Left ventricle myocardium inferior (tissue), 1 donor: ENCODE measurements at regions not wholly inside any gene's neighbourhood (a gene's known extent, or its start where the extent isn't known, plus 50 kb on each side); places are given as distances from the start of the nearest gene placed in this dataset.

Source experiments
- DNase-seq: peaks from one replicate; pipeline ENCODE4 v3.0.0-alpha.2; 2020
- H3K27ac ChIP-seq: fragments of 200-600 bp; replicated peaks from 2 replicates; pipeline ENCODE4 v1.8.0; 2021
- H3K27me3 ChIP-seq: fragments of 200-600 bp; 2 replicates; pipeline ENCODE4 v1.8.0; 2021; ENCODE audit warnings: low read depth
- H3K36me3 ChIP-seq: fragments of 200-600 bp; 2 replicates; pipeline ENCODE4 v1.8.0; 2021
- H3K4me1 ChIP-seq: fragments of 200-600 bp; 2 replicates; pipeline ENCODE4 v1.8.0; 2021
- H3K4me3 ChIP-seq: fragments of 200-600 bp; 2 replicates; pipeline ENCODE4 v1.8.0; 2021; ENCODE audit warnings: mild to moderate bottlenecking, moderate library complexity
- H3K9me3 ChIP-seq: fragments of 200-600 bp; replicated peaks from 2 replicates; pipeline ENCODE4 v1.8.0; 2021
- CTCF ChIP-seq: fragments of 200-600 bp; IDR thresholded peaks from 2 replicates; pipeline ENCODE4 v1.8.0; 2021; ENCODE audit warnings: antibody characterized with exemption, mild to moderate bottlenecking, borderline replicate concordance
- intact Hi-C: fragments of 100-400 bp; cut with micrococcal nuclease; formaldehyde crosslinking; loops from one replicate; pipeline ENCODE4 v1.11.0; 2022
- donor health status: DM: no; HTN: yes; CAD: no; lungs with severe emphysema.

- H3K27me3 ChIP-seq = peaks cover 72% of the 10 kb centered on the region
- H3K36me3 ChIP-seq = no peaks in the 10 kb centered on the region
- peak overlapping the region; percentile 23 for H3K4me3 ChIP-seq
- no peak for TF ChIP-seq CTCF
- DNase-seq = peak; percentile 81
- no peaks in the 10 kb centered on the region for H3K4me1 ChIP-seq
- peak overlapping the region; percentile 72 for H3K27ac ChIP-seq
- no peaks in the 10 kb centered on the region for H3K9me3 ChIP-seq
- intact Hi-C loops = no loop called here
Measured at GRCh38 chr2:235263205-235264120, 230.4 kb upstream of the AGAP1 start.

- no peak for TF ChIP-seq CTCF
Measured at GRCh38 chr2:235264121-235264493, 229.7 kb upstream of the AGAP1 start.

GRCh38 chr2:235264512-235264911, 229.3 kb upstream of the AGAP1 start:
- Histone ChIP-seq H3K27me3 (peaks cover 76% of the 10 kb centered on the region), H3K4me3 (no peak overlapping the region), H3K4me1 (no peaks in the 10 kb centered on the region), H3K27ac (peak overlapping the region; percentile 72), H3K9me3 (no peaks in the 10 kb centered on the region), H3K36me3 (no peaks in the 10 kb centered on the region)
- intact Hi-C loops = no loop called here
- no peak for TF ChIP-seq CTCF
- DNase-seq = no peak

More at GRCh38 chr2:235264121-235264493, 229.7 kb upstream of the AGAP1 start:
- Histone ChIP-seq H3K9me3 (no peaks in the 10 kb centered on the region), H3K27me3 (peaks cover 72% of the 10 kb centered on the region), H3K27ac (peak overlapping the region; percentile 72), H3K36me3 (no peaks in the 10 kb centered on the region), H3K4me1 (no peaks in the 10 kb centered on the region), H3K4me3 (peak overlapping the region; percentile 23)
- intact Hi-C loops = no loop called here
- DNase-seq = no peak

GRCh38 chr2:235265348-235265965, 228.4 kb upstream of the AGAP1 start:
- intact Hi-C loops = no loop called here
- no peak overlapping the region for H3K27ac ChIP-seq
- no peak overlapping the region for H3K4me3 ChIP-seq

GRCh38 chr2:235267251-235267650, 226.6 kb upstream of the AGAP1 start:
- H3K27ac ChIP-seq = no peak overlapping the region
- no peak for TF ChIP-seq CTCF

More at GRCh38 chr2:235265348-235265965, 228.4 kb upstream of the AGAP1 start:
- H3K4me1 ChIP-seq = no peaks in the 10 kb centered on the region
- no peaks in the 10 kb centered on the region for H3K9me3 ChIP-seq
- no peak for DNase-seq
- TF ChIP-seq CTCF = no peak
- no peaks in the 10 kb centered on the region for H3K36me3 ChIP-seq
- peaks cover 82% of the 10 kb centered on the region for H3K27me3 ChIP-seq

More at GRCh38 chr2:235267251-235267650, 226.6 kb upstream of the AGAP1 start:
- peaks cover 81% of the 10 kb centered on the region for H3K27me3 ChIP-seq
- intact Hi-C loops = no loop called here
- H3K36me3 ChIP-seq = no peaks in the 10 kb centered on the region
- no peak for DNase-seq
- H3K4me1 ChIP-seq = no peaks in the 10 kb centered on the region
- no peaks in the 10 kb centered on the region for H3K9me3 ChIP-seq
- no peak overlapping the region for H3K4me3 ChIP-seq
